NCI-H1436 treated with DMSO at 0.1 percent for 48 hours (cell line): ENCODE measurements at regions not wholly inside any gene's neighbourhood (a gene's known extent, or its start where the extent isn't known, plus 50 kb on each side); places are given as distances from the start of the nearest gene placed in this dataset.
"Not testable (repeated sequence)": the region's sequence is repeated elsewhere in the genome, so short reads cannot be mapped to it uniquely, and the experiment has no call there.

Experiments used
- DNase-seq: peaks from one replicate; lab custom pipeline; 2025; lab: John Stamatoyannopoulos, UW

DNA sequence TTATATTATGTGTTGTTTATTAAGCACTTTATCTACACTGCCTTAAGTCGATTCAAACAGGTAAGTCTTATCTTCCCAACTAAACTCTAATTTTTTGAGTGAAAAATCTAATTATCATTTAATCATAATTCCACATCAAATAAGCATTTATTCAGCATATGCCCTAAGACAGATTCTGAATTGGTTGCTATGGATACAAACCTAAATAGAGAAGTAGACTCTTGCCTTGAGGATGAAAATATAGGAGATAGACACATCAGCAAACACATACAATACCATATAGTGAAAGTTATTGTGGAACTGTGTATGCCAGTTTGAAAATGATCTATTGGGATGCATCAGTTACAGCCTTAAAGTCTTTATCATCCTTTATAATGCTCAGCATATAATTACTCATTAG, 1679.9 kb downstream of the SLITRK1 start:
- DNase-seq: no peak

GRCh38 chr13:82196087-82196486, 1686.2 kb downstream of the SLITRK1 start:
- DNase-seq: no peak

DNA sequence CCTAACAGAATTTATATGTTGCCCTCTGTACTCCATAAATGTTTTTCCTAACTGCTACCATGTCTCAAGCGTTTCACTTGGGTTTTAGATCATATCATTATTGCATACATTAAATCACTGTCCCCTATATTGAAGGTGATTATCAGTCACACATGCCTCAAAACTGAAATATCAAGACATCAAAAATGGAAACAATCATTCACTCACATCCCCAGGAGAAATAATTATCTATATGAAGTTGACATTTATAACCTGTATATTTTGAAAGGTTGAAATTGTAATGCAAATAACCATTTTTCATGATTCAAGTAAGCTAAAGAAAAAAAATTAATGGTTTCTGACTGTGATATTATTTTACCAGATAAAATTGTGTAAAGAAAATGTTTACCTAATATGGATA, 1695.0 kb downstream of the SLITRK1 start:
- no peak for DNase-seq

DNA sequence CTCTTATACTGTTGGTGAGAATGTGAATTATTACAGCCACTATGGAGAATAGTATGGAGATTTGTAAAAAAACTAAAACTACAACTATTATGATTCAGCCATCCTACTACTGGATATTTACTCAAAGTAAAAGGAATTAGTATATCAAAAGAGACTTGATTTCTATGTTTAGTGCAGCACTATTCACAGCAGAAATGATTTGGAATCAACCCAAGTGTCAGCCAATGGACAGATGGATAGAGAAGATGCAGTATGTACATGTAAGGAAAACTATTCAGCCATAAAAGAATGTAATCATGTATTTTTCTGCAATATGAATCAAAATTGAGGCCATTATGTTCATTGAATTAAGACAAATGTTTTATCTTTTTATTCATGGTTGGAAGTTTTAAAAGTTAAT, 1705.5 kb downstream of the SLITRK1 start:
- DNase-seq: no peak

DNA sequence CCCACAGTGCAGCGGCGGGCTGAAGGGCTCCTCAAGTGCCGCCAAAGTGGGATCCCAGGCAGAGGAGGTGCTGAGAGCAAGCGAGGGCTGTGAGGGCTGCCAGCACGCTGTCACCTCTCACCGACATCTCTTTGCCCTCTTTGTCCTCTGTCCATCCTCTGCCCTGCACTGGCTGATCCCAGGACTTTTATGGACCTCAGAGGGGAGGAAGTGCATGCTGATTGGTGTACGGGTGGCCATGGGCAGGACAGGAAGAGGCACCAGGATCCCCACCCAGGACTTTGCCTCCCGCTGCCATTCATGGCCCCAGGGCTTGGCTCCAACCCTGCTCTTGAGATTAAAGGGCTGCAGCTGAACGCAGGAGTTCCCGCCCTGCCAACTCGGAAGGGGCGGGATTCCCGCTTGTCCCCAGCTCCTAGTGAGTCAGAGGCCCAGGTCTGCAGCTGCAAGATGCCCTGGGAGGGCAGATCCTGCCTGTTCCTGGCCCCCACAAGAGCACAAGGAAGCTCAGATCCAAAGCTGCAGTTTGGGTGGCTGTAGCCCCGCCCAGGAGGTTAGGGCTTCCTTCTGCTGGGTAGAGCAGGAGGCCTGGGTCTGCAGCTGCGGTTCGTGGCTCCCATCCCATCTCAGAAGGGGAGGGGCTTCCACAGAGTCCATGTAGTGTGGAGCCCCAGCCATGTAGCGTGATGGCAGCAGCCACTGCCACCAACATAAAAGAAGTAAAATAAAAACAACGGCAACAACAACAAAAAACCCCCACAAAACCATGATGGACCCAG, 1716.7 kb downstream of the SLITRK1 start:
- no peak for DNase-seq

DNA sequence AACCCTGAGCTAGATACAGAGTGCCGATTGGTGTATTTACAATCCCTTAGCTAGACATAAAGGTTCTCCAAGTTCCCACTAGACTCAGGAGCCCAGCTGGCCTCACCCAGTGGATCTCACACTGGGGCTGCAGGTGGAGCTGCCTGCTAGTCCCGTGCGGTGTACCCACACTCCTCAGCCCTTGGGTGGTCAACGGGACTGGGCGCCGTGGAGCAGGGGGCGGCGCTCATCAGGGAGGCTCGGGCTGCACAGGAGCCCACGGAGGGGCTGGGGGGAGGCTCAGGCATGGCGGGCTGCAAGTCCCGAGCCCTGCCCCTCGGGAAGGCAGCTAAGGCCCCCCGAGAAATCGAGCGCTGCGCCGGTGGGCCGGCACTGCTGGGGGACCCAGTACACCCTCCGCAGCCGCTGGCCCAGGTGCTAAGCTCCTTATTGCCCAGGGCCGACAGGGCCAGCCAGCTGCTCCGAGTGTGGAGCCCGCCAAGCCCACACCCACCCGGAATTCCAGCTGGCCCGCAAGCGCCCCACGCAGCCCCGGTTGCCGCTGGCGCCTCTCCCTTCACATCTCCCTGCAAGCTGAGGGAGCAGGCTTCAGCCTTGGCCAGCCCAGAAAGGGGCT, 1717.4 kb downstream of the SLITRK1 start:
- DNase-seq: not testable (repeated sequence)

DNA sequence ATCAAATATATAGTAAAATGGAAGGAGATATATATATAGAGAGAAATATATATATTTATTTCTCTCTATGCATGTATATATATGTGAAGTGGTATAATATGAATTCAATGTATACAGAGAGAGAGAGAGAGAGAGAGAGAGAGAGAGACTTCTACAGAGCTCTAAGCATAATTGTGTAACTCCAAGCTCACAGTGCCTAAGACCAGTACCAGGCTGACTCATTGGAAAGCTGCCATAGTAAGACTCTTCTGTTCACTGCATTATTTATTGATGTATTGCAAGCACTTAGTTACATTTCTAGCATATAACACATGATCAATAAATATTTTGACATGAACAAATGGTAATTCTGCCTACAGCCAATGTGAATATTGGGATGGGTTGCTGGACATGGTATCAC, 1734.7 kb downstream of the SLITRK1 start:
- DNase-seq: no peak

- DNase-seq: no peak
Measured at GRCh38 chr13:82136880-82137279, 1745.4 kb downstream of the SLITRK1 start.

DNA sequence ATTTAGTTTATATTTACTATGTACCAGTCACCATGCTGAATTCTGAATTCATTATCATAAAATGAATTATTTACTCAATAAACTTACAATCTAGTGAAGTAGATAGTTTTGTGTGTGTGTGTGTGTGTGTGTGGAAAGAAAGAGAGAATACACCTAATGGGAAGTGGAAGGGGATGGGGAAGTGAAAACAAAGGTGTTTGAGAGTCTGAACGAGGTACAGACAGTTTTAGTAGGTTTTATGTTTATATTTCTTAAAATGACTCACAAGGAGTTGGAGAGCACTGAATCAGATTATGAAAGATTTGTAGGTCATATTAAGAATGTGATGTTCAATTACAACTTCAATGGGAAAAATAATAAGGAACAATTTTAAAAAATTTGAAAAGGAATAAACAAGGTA, 1753.0 kb downstream of the SLITRK1 start:
- DNase-seq: no peak

DNA sequence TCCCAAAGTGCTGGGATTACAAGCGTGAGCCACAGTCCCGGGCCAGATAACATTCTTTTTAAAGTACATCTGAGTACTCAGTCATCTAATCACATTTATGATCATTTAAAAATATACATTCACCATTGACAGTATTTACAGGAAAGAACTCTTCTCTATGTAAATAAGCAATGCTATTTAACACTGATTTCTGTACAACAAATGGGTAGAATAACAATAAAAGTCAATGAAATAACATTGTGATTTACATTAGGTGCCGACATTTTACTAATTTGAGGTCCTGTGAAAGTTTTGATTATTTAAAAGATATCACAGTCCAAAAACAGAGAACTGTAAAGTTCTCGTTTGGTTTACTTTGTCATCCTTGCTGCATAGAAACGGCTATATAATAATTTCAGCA, 1763.7 kb downstream of the SLITRK1 start:
- DNase-seq: no peak

GRCh38 chr13:82116422-82116989, 1765.8 kb downstream of the SLITRK1 start:
- DNase-seq: no peak

DNA sequence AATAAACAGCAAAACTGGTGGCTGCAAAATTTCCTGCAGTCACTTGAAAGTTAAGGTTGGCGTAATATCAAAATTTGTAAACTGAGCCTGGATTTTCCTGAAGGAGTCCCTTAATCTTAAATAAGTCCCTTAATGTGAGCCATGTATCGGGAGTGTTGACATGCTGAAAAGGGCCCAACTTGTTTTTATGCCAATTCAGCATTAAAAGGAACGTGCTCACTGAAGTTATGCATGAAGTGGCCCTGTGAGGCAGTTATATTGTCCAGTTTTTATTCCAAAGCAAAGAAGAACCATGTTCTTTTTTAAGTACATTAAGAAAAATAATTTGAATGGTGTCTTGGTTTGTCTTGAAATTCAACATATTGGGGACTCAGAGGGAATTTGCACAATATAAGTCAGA, 1766.9 kb downstream of the SLITRK1 start:
- no peak for DNase-seq

GRCh38 chr13:82096256-82096655, 1755.3 kb upstream of the SPRY2 start:
- no peak for DNase-seq

DNA sequence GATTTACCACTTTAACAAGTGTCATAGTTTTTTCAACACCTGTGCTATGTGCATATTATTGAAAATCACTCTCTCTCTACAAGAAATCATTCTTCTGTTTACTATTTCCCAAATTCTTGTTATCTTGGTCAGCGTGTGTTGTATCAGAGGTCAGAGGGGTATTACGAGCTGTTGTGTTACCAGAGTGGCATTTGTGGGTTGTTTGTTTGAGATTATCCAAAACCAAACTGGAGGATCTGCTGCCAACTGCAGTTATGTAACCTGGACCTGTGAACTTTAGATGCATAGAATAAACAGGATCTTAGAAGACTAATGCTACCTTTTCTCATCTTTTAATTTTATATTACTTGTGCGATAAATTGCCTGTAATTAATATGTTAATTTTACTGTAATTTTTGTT, 1751.4 kb upstream of the SPRY2 start:
- DNase-seq: no peak

GRCh38 chr13:82088781-82089180, 1747.9 kb upstream of the SPRY2 start:
- DNase-seq: no peak

DNA sequence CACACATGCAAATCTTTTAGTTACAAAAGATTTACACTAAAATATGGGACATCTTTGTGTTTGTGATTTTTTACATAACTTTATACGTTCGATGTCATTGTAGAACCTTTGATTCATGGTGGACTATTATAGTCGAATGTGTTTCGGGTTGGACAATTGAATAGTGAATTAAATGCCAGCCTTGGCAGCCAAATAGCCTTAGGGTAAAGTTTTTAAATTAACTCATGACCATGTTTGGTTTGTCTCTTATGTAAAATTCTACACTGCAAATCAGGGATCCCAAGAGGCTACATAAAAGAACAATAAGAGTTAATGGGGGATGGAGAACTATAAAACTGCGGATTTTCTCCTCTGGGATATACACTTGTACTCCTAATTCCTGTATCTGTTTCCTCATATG, 1735.6 kb upstream of the SPRY2 start:
- no peak for DNase-seq

GRCh38 chr13:82070416-82070815, 1729.5 kb upstream of the SPRY2 start:
- DNase-seq: no peak

GRCh38 chr13:82062772-82063171, 1721.8 kb upstream of the SPRY2 start:
- no peak for DNase-seq

- no peak for DNase-seq
Measured at GRCh38 chr13:82058364-82058763, 1717.4 kb upstream of the SPRY2 start.

DNA sequence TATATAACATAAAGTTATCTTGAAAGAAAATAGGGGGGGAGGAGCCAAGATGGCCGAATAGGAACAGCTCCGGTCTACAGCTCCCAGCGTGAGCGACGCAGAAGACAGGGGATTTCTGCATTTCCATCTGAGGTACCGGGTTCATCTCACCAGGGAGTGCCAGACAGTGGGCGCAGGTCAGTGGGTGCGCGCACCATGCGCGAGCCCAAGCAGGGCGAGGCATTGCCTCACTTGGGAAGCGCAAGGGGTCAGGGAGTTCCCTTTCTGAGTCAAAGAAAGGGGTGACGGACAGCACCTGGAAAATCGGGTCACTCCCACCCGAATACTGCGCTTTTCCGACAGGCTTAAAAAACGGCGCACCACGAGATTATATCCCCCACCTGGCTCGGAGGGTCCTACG, 1704.4 kb upstream of the SPRY2 start:
- DNase-seq: not testable (repeated sequence)

DNA sequence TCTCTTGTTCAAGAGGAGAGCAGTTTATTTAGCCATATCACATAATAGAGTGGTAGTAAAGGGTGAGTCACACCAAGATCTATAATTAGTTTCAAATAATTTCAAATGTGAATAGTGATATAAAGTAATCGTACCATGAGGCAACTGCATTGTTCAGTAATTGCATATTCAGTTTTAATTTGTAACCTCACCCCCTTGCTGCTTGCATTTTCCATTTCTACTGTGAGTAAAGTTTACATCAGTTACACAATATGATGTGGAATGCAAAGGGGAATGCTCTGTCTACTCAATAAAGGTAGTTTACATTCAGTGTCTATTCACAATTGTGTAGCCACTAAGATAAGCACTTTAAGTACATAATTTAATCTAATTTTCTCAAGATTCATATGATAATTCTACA, 1695.7 kb upstream of the SPRY2 start:
- peak; percentile 45 for DNase-seq

DNA sequence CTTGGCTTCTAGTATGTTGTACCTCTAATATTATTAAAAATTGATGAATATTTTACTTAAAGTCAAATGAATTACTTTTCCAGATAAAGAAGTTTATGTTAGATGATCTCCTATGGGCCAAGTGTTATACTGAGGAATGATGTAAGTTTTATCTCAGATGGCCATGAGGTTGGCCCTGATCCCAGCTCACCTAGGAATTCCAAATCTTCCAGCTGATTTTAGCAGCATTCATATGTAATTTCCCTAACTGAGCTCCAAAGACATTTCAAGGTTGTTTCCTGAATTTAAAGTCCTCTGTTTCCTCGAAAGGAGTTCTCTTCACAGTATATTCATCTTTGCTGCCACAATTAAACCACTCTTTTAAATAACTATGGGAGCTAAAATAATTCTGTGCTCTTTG, 1670.4 kb upstream of the SPRY2 start:
- no peak for DNase-seq

GRCh38 chr13:82010780-82011179, 1669.9 kb upstream of the SPRY2 start:
- no peak for DNase-seq

GRCh38 chr13:82002710-82003109, 1661.8 kb upstream of the SPRY2 start:
- no peak for DNase-seq
